MM.1S (cell line): ENCODE measurements at regions not wholly inside any gene's neighbourhood (a gene's known extent, or its start where the extent isn't known, plus 50 kb on each side); places are given as distances from the start of the nearest gene placed in this dataset.

Experiments
- EZH2 ChIP-seq: fragments of 300-600 bp; sonication (generic); optimal IDR thresholded peaks from 2 replicates; pipeline ENCODE3; 2017; ENCODE audit warnings: low read depth, mild to moderate bottlenecking, antibody characterized with exemption, low read length, mixed read lengths
- TF ChIP-seq, protein P1 (sequence below): fragments of 300-600 bp; sonication (generic); IDR thresholded peaks from 2 replicates; pipeline ENCODE4 v1.5.1; 2016; ENCODE audit warnings: antibody characterized with exemption, low read length, mixed read lengths

DNA sequence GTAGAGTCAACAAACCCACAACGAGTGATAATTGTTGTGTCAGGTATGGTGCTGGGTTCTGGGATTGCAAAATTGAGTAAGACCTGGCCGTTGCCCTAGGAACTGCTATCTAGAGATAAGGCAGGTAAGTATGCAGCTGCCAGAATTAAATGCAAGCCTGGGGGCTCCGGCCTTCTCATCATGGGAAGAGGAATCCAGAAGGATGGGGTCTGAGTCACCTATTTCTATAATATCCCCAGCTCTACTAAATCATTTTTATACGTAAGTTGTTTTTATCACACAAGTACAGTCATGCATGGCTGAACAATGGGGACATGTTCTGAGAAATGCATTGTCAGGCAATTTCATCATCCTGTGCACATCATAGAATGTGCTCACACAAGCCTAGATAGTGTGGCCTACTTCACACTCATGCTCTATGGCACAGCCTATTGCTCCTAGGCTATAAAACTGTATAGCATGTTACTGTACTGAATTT is 203.0 kb downstream of the KLF5 start:
- TF ChIP-seq, protein P1, sequence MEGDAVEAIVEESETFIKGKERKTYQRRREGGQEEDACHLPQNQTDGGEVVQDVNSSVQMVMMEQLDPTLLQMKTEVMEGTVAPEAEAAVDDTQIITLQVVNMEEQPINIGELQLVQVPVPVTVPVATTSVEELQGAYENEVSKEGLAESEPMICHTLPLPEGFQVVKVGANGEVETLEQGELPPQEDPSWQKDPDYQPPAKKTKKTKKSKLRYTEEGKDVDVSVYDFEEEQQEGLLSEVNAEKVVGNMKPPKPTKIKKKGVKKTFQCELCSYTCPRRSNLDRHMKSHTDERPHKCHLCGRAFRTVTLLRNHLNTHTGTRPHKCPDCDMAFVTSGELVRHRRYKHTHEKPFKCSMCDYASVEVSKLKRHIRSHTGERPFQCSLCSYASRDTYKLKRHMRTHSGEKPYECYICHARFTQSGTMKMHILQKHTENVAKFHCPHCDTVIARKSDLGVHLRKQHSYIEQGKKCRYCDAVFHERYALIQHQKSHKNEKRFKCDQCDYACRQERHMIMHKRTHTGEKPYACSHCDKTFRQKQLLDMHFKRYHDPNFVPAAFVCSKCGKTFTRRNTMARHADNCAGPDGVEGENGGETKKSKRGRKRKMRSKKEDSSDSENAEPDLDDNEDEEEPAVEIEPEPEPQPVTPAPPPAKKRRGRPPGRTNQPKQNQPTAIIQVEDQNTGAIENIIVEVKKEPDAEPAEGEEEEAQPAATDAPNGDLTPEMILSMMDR: no peak
- no peak for TF ChIP-seq EZH2
